Activated CD4-positive, alpha-beta T cell treated with anti-CD3 and anti-CD28 coated beads, Interleukin-10, Interleukin-2, amounts not matched to agents 100 ng/mL and 50 ng/mL, durations not matched to agents 16 hours and 8 hours (primary cell): ENCODE measurements at regions not wholly inside any gene's neighbourhood (a gene's known extent, or its start where the extent isn't known, plus 50 kb on each side); places are given as distances from the start of the nearest gene placed in this dataset.
"Not testable (repeated sequence)": the region's sequence is repeated elsewhere in the genome, so short reads cannot be mapped to it uniquely, and the experiment has no call there.

ENCODE experiments used
- DNase-seq: peaks from one replicate; pipeline ENCODE4 v3.0.0-alpha.2; 2020

DNA sequence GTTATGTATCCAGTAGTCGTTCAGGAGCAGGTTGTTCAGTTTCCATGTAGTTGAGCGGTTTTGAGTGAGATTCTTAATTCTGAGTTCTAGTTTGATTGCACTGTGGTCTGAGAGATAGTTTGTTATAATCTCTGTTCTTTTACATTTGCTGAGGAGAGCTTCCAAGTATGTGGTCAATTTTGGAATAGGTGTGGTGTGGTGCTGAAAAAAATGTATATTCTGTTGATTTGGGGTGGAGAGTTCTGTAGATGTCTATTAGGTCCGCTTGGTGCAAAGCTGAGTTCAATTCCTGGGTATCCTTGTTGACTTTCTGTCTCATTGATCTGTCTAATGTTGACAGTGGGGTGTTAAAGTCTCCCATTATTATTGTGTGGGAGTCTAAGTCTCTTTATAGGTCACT lies 68.6 kb upstream of the IZUMO1R start:
- not testable (repeated sequence) for DNase-seq

DNA sequence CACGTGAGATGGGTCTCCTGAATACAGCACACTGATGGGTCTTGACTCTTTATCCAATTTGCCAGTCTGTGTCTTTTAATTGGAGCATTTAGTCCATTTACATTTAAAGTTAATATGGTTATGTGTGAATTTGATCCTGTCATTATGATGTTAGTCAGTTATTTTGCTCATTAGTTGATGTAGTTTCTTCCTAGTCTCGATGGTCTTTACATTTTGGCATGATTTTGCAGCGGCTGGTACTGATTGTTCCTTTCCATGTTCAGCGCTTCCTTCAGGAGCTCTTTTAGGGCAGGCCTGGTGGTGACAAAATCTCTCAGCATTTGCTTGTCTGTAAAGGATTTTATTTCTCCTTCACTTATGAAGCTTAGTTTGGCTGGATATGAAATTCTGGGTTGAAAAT lies 68.0 kb upstream of the IZUMO1R start:
- not testable (repeated sequence) for DNase-seq

DNA sequence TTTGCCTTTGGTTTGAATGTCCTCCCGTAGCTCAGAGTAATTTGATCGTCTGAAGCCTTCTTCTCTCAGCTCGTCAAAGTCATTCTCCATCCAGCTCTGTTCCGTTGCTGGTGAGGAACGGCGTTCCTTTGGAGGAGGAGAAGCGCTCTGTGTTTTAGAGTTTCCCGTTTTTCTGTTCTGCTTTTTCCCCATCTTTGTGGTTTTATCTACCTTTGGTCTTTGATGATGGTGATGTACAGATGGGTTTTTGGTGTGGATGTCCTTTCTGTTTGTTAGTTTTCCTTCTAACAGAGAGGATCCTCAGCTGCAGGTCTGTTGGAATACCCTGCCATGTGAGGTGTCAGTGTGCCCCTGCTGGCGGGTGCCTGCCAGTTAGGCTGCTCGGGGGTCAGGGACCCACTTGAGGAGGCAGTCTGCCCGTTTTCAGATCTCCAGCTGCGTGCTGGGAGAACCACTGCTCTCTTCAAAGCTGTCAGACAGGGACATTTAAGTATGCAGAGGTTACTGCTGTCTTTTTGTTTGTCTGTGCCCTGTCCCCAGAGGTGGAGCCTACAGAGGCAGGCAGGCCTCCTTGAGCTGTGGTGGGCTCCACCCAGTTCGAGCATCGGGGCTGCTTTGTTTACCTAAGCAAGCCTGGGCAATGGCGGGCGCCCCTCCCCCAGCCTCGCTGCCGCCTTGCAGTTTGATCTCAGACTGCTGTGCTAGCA lies 66.8 kb upstream of the IZUMO1R start:
- peak; percentile 5 for DNase-seq

DNA sequence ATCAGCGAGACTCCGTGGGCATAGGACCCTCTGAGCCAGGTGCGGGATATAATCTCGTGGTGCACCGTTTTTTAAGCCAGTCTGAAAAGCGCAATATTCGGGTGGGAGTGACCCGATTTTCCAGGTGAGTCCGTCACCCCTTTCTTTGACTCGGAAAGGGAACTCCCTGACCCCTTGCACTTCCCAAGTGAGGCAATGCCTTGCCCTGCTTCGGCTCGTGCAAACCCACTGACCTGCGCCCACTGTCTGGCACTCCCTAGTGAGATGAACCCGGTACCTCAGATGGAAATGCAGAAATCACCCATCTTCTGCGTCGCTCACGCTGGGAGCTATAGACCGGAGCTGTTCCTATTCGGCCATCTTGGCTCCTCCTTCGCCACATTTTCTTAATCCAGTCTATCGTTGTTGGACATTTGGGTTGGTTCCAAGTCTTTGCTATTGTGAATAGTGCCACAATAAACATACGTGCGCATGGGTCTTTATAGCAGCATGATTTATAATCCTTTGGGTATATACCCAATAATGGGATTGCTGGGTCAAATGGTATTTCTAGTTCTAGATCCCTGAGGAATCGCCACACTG lies 66.1 kb upstream of the IZUMO1R start:
- DNase-seq, result not testable (repeated sequence)

DNA sequence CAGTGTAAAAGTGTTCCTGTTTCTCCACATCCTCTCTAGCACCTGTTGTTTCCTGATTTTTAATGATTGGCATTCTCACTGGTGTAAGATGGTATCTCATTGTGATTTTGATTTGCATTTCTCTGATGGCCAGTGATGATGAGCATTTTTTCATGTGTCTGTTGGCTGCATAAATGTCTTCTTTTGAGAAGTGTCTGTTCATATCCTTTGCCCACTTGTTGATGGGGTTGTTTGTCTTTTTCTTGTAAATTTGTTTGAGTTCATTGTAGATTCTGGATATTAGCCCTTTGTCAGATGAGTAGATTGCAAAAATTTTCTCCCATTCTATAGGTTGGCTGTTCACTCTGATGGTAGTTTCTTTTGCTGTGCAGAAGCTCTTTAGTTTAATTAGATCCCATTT lies 65.6 kb upstream of the IZUMO1R start:
- DNase-seq, result not testable (repeated sequence)

DNA sequence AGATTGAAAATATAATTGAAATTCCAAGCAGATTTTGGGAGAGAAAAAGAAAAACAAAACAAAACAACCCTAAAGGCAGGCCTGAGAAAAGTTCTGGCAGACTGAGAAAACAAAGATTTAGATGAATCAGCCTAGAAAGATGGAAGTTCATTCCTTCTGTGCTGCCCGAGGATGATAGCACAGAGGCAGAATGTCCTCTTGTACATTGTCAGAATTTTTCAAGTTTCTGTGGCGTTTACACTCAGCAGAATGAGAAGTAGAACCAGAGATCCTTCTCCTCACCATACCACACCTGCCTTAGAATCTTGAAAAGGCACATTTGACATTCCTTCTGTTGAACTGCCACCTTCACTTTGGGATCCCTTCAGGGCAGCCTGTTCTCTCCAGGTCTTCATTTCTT lies 62.5 kb upstream of the IZUMO1R start:
- DNase-seq, result no peak

DNA sequence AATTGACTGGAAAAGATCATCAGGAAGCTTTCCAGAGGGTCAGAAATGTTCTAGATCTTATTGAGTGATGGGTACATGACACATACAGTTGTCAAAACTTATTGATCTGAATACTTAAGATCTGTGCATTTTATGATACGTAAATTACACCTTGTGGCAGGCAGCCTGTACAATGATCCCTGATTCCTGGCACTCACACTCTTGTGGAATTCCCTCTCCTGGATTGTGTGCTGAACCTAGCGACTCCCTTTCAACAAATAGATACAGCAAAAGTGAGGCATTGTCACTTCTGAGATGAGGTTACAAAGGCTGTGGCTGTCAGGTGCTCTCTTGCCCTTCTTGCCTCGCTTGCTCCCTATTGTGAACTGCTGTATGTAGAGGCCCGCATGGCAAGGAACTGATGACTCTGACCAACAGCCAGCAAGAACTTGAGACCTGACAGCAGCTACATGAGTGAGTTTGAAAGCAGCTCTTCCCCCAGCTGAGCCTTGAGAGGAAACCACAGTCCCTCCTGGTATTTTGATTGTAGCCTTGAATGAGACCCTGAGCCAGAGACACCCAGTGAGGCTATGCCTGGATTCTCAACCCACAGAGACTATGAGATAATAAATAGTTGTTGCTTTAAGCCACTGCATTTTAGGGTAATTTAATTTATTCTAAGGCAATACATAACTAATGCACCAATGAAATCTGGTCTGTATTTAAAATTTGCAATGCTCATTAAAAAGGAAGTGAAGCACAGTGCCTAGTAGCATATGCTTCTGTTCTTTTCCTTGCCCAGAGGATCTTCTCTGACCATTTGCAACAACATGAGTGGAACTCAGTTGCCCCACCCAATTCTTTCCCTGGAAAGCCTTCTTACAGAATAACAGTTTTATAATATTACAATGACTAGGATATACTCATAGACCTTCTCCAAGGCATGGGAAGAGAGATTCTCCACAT lies 60.5 kb upstream of the IZUMO1R start:
- DNase-seq, result no peak

DNA sequence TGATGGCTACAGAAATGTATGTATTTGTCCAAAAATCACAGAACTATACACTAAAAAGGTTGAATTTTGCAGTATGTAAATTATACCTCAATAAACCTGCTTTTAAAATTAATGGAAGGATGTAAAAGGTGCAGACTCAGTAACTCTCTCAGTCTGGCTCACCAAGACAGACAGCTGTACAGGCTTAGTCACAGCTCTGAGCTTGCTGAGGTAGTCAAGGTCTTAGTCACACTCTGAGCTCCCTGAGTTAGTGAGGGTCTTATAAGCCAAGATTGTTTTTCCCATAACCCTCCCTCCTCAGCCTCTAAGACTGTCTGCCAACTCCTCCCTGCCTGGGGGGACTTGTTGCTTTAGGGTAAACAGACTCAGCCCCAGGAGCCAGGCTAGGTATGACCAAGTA lies 59.3 kb upstream of the IZUMO1R start:
- DNase-seq, result no peak

DNA sequence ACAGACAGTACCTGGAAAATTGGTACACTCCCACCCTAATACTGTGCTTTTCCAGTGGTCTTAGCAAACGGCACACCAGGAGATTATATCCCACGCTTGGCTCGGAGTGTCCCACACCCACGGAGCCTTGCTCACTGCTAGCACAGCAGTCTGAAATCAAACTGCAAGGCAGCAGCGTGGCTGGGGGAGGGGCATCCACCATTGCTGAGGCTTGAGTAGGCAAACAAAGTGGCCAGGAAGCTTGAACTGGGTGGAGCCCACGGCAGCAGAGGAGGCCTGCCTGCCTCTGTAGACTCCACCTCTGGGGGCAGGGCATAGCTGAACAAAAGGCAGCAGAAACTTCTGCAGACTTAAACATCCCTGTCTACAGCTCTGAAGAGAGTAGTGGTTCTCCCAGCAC lies 56.1 kb upstream of the IZUMO1R start:
- not testable (repeated sequence) for DNase-seq

DNA sequence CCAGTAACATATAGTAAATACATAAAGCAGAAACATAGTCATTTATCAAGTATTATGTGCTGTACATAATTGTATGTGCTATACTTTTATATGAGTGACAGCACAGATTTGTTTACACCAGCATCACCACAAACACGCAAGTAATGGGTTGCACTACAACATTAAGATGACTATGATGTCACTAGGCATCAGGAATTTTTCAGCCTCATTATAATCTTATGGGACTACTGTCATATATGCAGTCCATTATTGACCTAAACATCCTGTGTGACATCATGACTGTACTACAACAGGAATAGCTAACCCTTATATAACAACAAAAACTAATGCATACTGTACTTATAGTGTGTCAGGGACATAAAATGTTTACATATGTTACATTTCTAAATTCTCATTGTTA lies 50.2 kb upstream of the IZUMO1R start:
- no peak for DNase-seq
